GM19372 (cell line): ENCODE measurements at regions not wholly inside any gene's neighbourhood (a gene's known extent, or its start where the extent isn't known, plus 50 kb on each side); places are given as distances from the start of the nearest gene placed in this dataset.
"Not testable (repeated sequence)": the region's sequence is repeated elsewhere in the genome, so short reads cannot be mapped to it uniquely, and the experiment has no call there.

ENCODE experiments used
- ATAC-seq: cut with Tn5 transposase; IDR thresholded peaks from one replicate; pipeline ENCODE4 v1.9.1; 2021; ENCODE audit warnings: mild to moderate bottlenecking, low read depth, moderate library complexity; ENCODE audit not compliant: unreplicated experiment

- no peak for ATAC-seq
Measured at GRCh38 chr6:27642744-27643456, 170.0 kb upstream of the ZNF184 start.

- ATAC-seq: not testable (repeated sequence)
Measured at GRCh38 chr6:27635886-27636285, 163.0 kb upstream of the ZNF184 start.

DNA sequence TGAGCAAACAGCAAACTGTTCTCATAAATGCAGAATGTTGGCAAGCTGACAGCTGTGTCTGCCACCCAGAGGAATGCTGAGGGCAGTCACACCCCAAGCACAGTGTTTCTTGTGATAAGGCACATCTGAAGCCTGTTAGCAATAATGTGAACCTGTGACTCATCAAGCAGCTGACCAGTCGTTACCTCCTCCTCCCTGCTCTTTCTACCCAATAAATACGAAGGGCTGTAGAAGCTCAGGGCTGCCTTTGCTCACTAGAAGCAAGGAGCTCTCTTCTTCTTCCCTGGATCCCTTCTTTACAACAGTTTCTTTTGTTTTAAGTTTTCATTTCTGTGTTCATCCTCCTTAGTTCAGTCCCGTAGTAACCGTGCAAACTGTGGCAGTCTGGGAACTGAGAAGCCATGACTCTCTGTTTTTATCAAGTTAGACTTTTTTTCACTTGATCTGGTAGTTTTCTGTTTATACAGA is 160.3 kb upstream of the ZNF184 start:
- ATAC-seq: not testable (repeated sequence)

- no peak for ATAC-seq
Measured at GRCh38 chr6:27631609-27631916, 158.7 kb upstream of the ZNF184 start.

DNA sequence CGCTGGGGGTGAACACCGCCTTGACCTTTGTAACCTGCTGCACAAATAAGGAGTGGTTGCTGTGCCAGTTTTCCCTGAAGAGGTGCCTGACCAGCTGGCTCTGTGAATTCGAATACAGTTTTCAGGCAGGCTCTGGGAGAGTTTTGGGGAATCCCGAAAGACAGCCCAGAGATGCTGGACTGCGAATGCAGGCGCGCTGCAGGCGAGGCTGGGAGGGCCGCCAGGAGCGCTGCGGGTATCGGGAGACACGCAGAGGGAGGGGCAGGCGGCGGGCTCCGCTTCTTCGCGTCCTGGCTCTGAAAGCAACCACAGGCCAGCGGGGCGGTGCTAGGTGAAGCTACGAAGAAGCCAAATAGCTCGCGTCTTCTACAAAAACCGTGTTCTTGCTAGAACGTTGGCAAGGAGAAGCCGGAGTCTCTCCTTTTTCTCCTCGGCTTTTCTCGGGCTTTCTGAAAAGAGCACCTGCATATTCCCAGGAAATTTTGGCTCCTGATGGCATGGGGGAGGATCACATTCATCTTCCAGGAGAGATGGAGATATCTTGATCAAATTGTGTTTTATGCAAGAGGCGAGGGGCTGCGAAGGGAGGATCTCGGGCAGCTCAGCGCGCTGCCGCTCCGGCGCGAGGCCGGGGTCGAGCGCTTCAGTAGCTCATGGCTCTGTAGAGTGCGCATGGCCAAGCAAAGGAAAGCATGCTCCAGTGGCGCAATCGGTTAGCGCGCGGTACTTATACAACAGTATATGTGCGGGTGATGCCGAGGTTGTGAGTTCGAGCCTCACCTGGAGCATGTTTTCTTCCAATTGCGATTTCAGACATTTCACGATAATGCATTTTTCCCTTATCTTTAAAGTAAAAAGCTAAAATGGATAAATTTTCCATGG is 158.1 kb upstream of the ZNF184 start:
- no peak for ATAC-seq

- no peak for ATAC-seq
Measured at GRCh38 chr6:27624694-27625262, 151.9 kb upstream of the ZNF184 start.

- ATAC-seq: no peak
Measured at GRCh38 chr6:27623103-27623502, 150.2 kb upstream of the ZNF184 start.

GRCh38 chr6:27619436-27619835 is 146.5 kb upstream of the ZNF184 start:
- no peak for ATAC-seq

DNA sequence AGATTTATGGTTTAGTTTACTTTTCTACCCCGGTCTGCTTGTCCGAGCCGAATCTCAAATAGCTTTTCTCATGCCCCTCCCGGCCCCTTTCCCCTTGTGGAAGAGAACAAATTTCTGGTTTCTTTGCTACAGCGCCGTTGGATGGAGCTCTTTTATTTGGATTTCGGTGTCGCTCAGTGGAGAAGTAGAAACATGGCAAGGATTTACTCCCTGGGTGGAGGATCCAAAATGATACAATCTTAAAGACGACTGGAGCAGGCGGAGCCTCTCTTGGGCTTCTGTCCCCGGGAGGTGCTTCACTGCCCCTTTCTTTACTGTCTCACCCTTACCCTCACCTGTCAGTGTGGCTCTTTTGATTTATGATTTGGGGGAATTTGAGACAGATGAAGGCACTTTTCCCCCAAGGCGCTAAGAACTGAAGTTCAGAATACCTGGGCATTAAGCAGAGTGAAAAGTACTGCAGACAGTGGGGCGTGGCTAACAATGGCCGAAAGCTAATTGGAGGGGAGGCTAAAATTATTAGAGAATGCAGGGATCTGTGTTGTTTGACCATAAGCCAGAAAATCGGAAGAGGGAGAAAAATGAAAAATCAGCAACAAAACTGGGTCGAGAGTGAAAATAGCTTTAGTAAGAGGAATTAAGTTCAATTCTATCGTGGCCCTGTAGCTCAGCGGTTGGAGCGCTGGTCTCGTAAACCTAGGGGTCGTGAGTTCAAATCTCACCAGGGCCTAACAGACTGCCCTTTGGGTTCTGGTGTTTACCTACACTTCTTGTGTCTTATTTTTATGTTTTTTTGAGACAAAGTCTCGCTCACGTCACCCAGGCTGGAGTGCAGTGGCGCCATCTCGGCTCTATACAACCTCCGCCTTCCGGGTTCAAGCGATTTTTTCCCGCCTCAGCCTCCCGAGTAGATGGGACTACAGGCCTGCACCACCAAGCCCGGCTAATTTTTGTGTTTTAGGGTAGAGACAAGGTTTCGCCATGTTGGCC is 145.1 kb upstream of the ZNF184 start:
- ATAC-seq: no peak

- no peak for ATAC-seq
Measured at GRCh38 chr6:27617046-27617687, 144.3 kb upstream of the ZNF184 start.

DNA sequence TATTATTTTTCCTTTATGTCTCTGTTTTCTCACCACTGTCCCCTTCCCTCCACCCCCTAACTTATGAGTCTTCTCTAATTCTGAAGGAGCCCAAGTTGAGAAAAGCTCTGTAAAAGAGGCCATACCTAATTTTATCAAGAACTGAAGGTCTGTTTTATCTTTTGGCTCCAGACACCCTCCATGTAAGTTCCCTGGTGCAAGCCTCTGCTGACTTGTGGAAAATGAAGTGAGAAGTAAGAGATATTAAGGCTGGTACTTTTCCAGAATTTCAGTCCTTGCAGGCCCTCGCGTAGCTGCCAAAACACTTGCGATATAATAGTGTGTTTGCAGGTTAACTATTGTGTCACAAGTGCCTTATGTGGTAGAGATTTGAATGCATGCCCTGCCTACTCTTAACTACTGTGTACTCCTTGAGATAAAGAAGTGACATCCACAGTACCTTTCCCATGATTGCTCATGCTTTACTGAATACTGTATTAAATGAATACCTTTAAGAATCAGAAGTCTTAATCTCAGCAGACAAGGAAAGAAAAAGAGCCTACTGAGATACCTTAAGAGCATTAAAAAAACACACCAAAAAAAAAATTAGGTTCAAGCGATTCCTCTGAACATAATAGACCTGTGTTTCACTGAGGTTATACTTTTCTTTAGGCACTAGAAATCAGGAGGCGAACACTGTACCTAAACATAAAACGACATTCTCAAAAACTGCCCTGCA is 143.6 kb upstream of the ZNF184 start:
- no peak for ATAC-seq

DNA sequence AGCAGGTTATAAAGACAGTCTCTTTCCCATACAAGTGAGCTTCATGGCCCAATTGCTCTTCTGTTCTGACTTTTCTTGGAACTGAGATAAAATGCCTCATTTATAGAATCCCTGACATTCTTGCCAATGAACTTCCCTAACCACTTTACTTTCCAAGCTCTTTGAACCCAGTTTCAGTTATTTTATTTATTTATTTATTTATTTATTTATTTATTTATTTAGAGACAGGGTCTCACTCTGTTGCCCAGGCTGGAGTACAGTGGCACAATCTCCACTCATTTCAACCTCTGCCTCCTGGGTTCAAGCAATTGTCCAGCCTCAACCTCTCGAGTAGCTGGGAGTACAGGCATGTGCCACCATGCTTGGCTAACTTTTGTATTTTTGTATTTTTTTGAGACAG is 138.5 kb upstream of the ZNF184 start:
- ATAC-seq: no peak

DNA sequence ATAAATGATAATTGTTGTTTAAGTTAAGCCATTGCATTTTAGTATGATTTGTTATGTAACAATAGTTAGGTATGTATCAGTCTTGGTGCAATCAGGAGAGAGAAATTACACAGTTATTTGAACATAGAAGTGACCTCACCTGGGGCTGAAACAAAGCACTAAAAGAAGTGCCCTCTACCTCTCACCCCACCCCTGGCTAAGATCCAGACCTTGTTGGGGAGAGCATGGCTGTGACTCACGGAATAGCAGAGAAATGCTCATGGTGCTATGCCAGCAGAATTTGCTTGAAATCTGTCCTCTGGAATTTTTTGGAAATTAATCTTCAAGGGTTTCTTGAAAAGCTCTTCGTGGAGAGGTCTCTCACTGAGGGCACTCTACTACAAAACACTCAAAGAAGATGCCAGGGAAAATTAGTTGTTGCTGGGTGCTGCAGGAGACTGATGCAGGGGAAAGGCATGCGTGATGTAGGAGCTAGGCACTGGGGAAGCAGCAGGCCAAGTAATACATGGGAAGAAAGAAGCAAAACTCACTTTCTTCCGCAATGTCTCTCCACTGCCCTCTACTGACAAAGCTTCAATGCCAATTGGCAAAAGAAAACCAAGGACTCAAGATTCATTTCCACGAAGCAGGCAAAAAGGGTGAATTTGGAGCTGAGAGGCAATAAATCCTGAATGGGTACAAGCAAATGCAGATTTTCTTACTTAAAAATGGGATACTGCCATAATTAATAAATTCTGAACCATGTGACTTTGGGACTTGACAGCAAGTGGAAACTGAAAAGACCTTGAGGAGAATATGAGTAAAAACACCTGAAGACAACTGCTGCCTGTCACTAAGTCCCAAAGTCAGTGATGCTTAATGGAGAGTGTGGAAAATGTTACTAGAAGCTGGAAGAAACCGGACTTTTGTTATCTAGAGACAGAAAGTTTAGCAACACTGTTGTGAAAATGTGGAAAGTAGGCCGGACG is 136.3 kb upstream of the ZNF184 start:
- no peak for ATAC-seq

GRCh38 chr6:27605401-27606342 is 132.8 kb upstream of the ZNF184 start:
- no peak for ATAC-seq

DNA sequence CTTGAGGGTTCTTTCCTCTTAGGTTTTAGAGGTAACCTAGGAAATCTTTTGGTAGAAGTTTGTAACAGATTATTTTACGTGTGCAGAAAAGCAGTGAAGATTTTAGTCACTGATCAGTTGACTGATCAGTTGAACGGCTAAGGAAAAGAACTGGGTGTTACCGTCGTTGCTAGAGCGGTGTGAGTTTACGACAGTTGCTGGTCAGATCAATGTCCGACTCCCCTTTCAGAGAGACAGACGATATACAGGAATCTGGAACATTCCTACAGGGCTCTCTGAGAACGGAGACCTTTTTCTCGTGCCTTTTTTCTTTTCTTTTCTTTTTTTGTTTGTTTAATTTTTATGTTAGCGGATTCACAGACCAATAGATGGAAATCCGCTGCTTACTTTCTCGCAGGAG is 132.1 kb upstream of the ZNF184 start:
- ATAC-seq: no peak

DNA sequence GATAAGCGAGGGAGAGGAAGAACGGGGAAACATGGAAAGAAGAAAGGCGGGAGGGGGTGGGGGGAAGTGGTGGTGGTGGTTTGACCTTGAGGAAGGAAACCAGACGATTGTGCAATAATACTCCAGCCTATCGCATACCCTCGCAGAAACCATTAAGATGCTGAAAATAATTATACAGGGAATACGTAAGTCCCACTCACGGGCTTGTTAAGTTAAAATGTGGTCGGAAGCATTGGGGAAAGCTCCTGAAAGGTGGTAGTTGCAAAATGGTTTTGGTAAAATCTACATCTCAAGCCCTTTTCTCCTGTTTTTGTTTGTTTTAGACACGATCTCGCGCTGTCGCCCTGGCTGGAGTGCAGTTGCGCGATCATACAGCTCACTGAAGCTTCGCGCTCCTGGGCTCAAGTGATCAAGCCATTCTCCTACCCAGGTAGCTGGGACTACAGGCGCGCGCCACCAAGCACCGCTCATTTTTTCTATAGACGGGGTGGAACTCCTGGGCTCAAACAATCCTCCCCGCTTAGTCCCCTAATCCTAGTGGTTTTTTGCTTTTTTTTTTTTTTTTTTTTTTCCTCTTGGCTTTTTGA is 128.9 kb upstream of the ZNF184 start:
- ATAC-seq: no peak
